Fibroblast of lung (primary cell): ENCODE measurements at regions not wholly inside any gene's neighbourhood (a gene's known extent, or its start where the extent isn't known, plus 50 kb on each side); places are given as distances from the start of the nearest gene placed in this dataset.

Experiments used
- EZH2 ChIP-seq: IDR thresholded peaks from 2 replicates; pipeline ENCODE4 v1.5.1; 2012; ENCODE audit warnings: low read length, control low read depth, mild to moderate bottlenecking; ENCODE audit errors: missing control alignments
- TF ChIP-seq, protein P1 (sequence below), 2 donors: IDR thresholded peaks in 1 of 2; conservative IDR thresholded peaks in 1 of 2; 1 replicate in 1 of 2; 2 replicates in 1 of 2; pipeline ENCODE4 v1.5.1; 2011 to 2012; ENCODE audit warnings: low read length in 2 of 2, control low read depth in 1 of 2, inconsistent platforms in 1 of 2, low read depth in 1 of 2, mild to moderate bottlenecking in 1 of 2

DNA sequence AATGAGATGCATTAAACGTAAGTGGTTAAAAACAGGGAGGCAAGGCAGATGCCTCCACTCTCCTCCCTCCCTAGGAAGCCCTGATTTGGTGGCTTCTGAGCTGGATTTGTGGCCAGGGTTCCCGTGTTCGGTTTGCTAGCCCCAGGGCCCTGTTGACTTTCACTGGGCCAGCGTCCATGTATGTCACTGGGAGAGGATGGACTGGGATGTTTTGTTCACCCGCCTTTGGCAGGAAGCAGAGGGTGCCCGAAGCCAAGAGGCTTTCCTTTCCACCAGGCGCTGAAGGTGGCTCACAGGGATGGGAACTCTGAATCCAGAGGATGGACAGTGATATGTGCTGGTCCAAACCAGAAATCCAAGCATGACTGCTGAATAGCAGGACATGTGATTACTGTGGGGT, 146.6 kb downstream of the CSNK2A3 start:
- TF ChIP-seq, protein P1, sequence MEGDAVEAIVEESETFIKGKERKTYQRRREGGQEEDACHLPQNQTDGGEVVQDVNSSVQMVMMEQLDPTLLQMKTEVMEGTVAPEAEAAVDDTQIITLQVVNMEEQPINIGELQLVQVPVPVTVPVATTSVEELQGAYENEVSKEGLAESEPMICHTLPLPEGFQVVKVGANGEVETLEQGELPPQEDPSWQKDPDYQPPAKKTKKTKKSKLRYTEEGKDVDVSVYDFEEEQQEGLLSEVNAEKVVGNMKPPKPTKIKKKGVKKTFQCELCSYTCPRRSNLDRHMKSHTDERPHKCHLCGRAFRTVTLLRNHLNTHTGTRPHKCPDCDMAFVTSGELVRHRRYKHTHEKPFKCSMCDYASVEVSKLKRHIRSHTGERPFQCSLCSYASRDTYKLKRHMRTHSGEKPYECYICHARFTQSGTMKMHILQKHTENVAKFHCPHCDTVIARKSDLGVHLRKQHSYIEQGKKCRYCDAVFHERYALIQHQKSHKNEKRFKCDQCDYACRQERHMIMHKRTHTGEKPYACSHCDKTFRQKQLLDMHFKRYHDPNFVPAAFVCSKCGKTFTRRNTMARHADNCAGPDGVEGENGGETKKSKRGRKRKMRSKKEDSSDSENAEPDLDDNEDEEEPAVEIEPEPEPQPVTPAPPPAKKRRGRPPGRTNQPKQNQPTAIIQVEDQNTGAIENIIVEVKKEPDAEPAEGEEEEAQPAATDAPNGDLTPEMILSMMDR (conservative IDR thresholded peaks at IDR 0.05 in 1 of 2, IDR thresholded peaks at IDR 0.05 in 1 of 2; ENCODE audit: low read depth in 1 of 2, low read length in 2 of 2), result no peak
- no peak for TF ChIP-seq EZH2
